Kidney (tissue), 13 donors: ENCODE measurements at regions not wholly inside any gene's neighbourhood (a gene's known extent, or its start where the extent isn't known, plus 50 kb on each side); places are given as distances from the start of the nearest gene placed in this dataset.

Source experiments
- DNase-seq, 5 donors: peaks; one replicate each; pipeline ENCODE4 v3.0.0-alpha.2; 2013 to 2020
- FAIRE-seq: peaks from 2 replicates; lab custom pipeline; 2012; peaks lifted over from hg19 to GRCh38; lab: Jason Lieb, UNC
- H3K27ac ChIP-seq, 2 donors: one replicate each; pipeline ENCODE4 v1.7.0; 2013; ENCODE audit warnings: low read depth in 2 of 2, low read length in 2 of 2, inconsistent platforms in 1 of 2
- H3K27me3 ChIP-seq: one replicate; pipeline ENCODE4 v1.7.1; 2013; ENCODE audit warnings: low read length, inconsistent platforms; ENCODE audit not compliant: control insufficient read depth, insufficient read depth
- H3K36me3 ChIP-seq, 3 donors: one replicate each; pipeline versions ENCODE4 v1.7.0 to v1.7.1; 2013; ENCODE audit warnings: low read length in 3 of 3, control low read depth in 1 of 3, inconsistent platforms in 1 of 3; ENCODE audit not compliant: insufficient read depth in 3 of 3, control insufficient read depth in 2 of 3
- H3K4me1 ChIP-seq, 3 donors: one replicate each; pipeline versions ENCODE4 v1.7.0 to v1.7.1; 2013; ENCODE audit warnings: low read length in 3 of 3, inconsistent platforms in 1 of 3, low read depth in 1 of 3; ENCODE audit not compliant: control insufficient read depth in 2 of 3, insufficient read depth in 2 of 3
- H3K4me3 ChIP-seq, 3 donors: one replicate each; pipeline versions ENCODE4 v1.7.0 to v1.8.1; 2013; ENCODE audit warnings: low read length in 3 of 3, control low read depth in 1 of 3, inconsistent platforms in 1 of 3
- H3K9ac ChIP-seq, 3 donors: one replicate each; pipeline versions ENCODE4 v1.7.0 to v1.7.1; 2013; ENCODE audit warnings: low read length in 3 of 3, control low read depth in 1 of 3, inconsistent platforms in 1 of 3
- H3K9me3 ChIP-seq, 3 donors: one replicate each; pipeline versions ENCODE4 v1.7.0 to v1.7.1; 2013; ENCODE audit warnings: low read length in 3 of 3, control low read depth in 1 of 3, inconsistent platforms in 1 of 3; ENCODE audit not compliant: control insufficient read depth in 2 of 3, insufficient read depth in 1 of 3
- intact Hi-C: fragments of 100-400 bp; cut with DNase I; formaldehyde crosslinking; loops from one replicate; pipeline ENCODE4 v1.11.1; 2022
- TF ChIP-seq, protein P1 (sequence below): IDR thresholded peaks from 3 replicates; pipeline ENCODE4 v1.5.1; 2012; ENCODE audit warnings: mild to moderate bottlenecking, moderate library complexity, borderline replicate concordance; ENCODE audit not compliant: insufficient read depth; ENCODE audit errors: extremely low read depth
- donor health status: control.
- donor health status: control.
- donor health status: control.
- donor health status: control.
- donor health status: control.
- donor health status: DM: yes; HTN: yes; CAD: no.
- donor health status: Normal renal cell carcinoma (clear cell type).

DNA sequence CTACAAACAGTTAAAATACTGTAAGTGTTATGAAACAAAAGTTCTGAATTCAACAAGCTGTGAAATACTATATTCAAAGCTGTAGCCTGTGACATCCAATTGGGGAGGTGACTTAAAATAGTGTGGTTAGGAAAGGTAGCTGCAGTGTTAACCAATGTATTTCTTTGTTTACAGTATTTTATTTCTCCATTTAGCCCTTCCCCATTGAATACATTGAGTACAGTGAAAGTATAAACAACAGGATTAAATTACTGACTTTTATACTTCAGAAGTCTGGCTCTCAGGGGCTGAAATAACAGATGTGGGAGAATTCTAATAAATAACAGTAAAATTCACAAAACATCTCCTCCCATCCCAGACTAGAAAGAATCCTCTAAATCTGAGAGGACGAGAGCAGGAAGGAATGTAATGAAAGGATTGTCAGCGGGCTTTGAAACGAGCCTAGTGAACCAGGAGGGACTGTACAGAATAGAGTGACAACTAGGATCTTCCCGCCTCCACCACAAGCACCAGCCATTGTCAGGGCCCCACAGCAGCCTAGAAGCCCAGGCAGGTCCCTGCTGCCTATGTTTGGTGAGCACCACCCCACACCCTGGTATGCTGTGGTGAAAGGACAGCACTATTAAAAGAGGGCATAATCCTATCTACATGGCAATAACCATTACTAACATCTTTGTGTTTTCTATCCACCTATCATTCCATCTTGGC lies 73.7 kb downstream of the SPCS3 start:
- intact Hi-C loops = no loop called here
- H3K4me3 ChIP-seq = no peak overlapping the region
- no peaks in the 10 kb centered on the region for H3K9me3 ChIP-seq
- H3K9ac ChIP-seq = no peak overlapping the region
- FAIRE-seq (no peak), DNase-seq (peak in 2 of 5 donors; percentile 42 to 62)
- TF ChIP-seq, protein P1, sequence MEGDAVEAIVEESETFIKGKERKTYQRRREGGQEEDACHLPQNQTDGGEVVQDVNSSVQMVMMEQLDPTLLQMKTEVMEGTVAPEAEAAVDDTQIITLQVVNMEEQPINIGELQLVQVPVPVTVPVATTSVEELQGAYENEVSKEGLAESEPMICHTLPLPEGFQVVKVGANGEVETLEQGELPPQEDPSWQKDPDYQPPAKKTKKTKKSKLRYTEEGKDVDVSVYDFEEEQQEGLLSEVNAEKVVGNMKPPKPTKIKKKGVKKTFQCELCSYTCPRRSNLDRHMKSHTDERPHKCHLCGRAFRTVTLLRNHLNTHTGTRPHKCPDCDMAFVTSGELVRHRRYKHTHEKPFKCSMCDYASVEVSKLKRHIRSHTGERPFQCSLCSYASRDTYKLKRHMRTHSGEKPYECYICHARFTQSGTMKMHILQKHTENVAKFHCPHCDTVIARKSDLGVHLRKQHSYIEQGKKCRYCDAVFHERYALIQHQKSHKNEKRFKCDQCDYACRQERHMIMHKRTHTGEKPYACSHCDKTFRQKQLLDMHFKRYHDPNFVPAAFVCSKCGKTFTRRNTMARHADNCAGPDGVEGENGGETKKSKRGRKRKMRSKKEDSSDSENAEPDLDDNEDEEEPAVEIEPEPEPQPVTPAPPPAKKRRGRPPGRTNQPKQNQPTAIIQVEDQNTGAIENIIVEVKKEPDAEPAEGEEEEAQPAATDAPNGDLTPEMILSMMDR = no peak
- no peak overlapping the region for H3K27ac ChIP-seq
- no peaks in the 10 kb centered on the region for H3K4me1 ChIP-seq
- H3K27me3 ChIP-seq = no peaks in the 10 kb centered on the region
- no peaks in the 10 kb centered on the region for H3K36me3 ChIP-seq

GRCh38 chr4:176400816-176401461 lies 81.2 kb downstream of the SPCS3 start:
- Histone ChIP-seq H3K4me1 (no peaks in the 10 kb centered on the region), H3K9me3 (peaks cover 0 to 5% (median 0%) of the 10 kb centered on the region in 3 donors), H3K9ac (no peak overlapping the region), H3K36me3 (no peaks in the 10 kb centered on the region), H3K27ac (no peak overlapping the region), H3K27me3 (no peaks in the 10 kb centered on the region), H3K4me3 (no peak overlapping the region)
- TF ChIP-seq, protein P1 = no peak
- DNase-seq = no peak
- intact Hi-C loops = no loop called here
- no peak for FAIRE-seq

GRCh38 chr4:176404621-176405020 lies 84.9 kb downstream of the SPCS3 start:
- FAIRE-seq = no peak
- H3K9me3 ChIP-seq = peaks cover 0 to 1% (median 0%) of the 10 kb centered on the region in 3 donors

More at GRCh38 chr4:176404621-176405020, 84.9 kb downstream of the SPCS3 start:
- no peaks in the 10 kb centered on the region for H3K36me3 ChIP-seq
- intact Hi-C loops = no loop called here
- no peak overlapping the region for H3K4me3 ChIP-seq
- no peak overlapping the region for H3K9ac ChIP-seq
- no peak overlapping the region for H3K27ac ChIP-seq
- TF ChIP-seq, protein P1 = no peak
- DNase-seq = no peak
- H3K27me3 ChIP-seq = no peaks in the 10 kb centered on the region
- H3K4me1 ChIP-seq = no peaks in the 10 kb centered on the region
